Stimulated activated CD8-positive, alpha-beta memory T cell treated with anti-CD3 and anti-CD28 coated beads, Interleukin-15, amount 100 ng/mL, for 4 hours (primary cell): ENCODE measurements at regions not wholly inside any gene's neighbourhood (a gene's known extent, or its start where the extent isn't known, plus 50 kb on each side); places are given as distances from the start of the nearest gene placed in this dataset.

Experiments
- DNase-seq, 2 donors: peaks; one replicate each; pipeline ENCODE4 v3.0.0-alpha.2; 2020; ENCODE audit warnings: low read depth in 2 of 2

DNA sequence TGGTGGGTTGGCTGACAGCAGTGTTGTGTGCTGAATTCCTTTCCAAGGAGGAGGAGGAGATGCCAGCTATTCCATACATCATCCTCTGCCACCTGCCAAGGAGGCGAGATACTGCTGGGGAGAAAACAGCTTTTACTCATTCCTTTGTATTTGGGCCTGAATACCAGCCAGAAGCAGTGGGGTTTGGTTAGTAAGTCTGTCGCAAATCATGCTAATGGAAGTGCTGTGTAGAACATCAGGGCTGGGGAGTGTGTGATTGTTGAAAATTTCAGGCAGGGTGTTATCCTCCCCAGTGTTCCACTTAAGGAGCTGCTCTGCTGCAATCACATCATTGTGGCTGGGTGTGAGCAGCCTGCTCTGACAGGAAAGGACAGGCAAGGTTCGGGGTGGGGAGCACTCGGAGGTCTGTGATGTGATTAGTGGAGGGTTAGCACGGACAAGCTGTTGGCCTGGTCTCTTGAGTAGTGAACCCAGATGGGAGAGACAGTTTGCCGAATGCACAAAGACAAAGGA, 128.2 kb upstream of the DLX2 start:
- no peak for DNase-seq

DNA sequence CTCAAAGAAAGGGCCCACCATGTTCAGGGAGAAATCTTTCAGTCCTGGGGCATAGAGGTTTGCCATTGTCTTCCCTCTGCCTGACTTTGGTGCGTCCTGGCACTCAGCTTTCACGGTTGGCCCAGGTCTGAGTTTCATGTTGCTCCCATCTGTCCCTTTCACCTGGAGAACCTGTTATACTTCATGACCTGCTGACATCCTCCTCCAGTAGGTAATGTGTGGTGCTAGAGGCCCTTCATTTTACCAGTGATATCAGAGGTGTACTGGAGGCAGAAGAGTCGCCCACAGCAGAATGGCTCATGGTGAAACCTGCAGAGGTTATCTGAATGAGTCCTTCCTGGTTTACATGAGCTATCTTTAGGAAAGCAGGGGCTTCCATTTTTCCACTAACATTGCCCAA, 128.8 kb upstream of the DLX2 start:
- DNase-seq = no peak

DNA sequence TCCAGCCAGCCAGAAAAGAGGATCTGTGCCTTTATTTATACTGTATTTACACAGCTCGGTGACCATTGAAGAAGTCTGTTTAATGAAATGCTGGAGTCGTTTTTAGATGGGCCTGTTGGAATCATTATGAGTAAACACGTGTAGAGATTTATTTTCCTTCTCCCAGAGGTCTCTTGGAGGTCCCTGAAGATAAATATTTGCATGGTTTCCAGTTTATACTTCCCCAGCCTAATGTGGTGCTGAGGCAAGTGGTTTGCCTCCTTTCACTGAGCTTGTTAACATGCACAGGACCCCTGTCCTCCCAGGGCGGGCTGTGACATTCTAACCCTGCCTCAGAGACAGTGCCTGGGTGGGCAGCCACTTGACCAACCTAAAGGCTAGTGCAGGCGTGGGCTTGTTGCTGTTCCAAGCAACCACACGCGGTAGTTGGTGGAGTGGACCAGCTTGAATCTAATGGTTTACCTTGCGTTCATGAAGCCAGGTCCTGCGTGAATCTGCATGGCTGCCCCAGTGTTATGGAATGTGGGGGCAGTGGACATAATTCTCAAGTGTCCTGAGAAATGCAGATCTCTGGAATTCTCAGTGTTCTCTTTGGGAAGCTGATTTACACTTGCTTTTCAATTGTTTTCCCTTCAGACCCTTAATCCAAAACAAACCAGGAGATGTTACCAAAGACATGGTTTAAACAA, 130.2 kb upstream of the DLX2 start:
- no peak for DNase-seq

DNA sequence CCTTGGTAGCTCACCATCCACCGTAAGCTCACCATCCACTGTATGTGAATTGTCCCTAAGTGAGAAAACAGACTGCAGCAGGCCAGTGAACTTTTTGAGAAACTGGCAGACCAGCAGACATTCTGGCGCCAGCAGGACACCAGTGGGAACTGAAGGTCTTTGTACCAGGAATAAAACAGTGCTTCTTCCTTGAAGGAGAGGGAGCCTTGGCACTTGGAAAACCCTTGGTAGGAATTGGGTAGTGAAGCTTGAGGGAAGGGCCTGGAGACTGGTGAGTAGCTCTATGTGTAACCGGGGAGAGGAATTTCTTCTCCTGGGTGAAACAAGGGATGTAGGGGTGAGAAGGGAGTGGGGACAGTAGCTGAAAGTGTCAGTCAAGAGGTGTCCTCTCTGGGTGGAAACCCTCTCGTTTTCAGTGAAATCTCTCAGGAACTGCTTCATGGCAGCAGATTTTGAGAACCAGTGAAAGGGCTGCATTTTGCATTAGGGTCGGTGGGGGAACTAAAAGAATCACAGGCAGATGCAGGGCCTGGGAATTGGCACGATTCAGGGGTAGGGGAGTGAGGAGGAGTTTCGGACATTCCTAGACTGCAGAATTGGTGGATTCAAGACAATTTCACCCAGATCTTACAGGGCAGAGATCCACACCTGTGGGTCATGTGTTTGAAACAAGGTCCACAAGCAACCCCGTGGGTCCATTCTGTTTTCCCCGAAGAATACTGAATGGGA, 131.5 kb upstream of the DLX2 start:
- DNase-seq = no peak

DNA sequence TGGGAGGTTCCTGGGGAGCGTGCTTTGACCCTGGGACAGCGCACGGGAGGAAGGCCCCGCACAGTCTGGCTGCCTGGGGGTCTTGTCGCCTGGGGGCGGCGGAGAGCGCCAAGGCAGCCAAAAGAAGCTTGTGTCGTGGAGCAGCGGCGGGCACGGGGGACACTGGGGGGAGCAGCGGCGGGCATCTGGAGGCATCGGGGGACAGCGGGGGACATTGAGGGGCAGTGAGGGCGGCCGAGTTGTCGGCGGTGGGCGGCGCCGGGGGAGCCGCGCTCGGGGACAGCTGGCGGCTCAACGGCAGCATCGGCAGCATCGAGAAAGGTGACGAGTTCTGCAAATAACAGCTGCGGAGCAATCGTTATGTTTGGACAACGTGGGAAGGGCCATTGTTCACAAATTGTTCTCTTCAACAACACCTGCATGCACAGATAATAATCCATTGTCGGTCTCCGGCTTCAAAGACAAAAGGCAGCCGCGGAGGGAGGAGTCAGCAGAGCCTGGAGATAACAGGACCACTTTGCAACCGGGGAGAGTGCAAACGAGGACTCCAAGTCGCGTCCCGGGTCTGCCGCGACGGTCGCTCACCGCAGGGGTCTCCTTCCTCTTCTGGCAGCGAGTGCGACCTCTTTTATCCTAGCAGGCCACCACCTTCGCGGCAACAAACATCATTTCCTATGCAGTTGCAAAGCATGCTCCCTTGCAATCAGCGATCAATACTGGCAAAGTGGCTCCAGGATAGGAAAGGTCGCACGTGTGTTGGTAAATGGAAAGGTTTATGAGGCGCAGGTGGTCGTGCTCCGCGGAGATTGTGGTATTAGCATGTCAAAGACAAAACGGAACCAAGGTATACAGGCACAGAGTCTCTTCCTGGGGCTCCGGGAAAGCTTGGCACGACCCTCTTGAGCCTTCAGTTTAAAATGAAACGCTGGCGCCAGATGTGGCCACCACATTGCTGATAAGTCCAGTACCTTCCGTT, 132.3 kb upstream of the DLX2 start:
- DNase-seq = no peak

DNA sequence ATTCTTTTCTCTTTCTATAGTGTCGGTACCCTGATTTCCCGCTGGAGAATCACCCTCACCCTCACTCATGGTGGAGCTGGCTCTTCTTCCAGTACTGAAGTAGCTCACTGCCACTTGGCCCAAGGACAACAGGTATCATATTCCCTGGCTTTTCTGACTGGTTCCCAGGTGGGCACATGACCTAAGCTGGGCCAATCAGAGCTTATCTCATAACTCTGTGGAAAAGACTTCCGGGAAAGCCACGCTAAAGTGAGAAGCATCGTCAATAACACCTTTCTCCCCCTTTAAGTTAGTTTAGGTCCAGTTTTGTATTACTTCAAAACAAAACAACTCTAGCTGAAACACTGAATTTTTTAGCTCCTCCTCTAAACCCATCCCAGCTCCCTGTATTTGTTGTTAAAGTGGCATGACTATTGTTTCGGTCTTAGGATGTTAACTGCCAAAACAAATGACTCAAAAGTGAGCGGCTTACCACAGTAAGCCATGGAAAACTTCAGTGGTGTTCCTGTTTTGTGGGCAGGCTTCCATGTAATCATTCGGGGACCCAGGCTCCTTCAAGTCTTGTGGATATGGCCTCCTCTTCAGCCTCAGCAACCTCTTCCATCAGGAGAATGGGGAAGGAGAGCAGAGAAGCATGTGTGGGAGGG, 137.4 kb upstream of the DLX2 start:
- no peak for DNase-seq

DNA sequence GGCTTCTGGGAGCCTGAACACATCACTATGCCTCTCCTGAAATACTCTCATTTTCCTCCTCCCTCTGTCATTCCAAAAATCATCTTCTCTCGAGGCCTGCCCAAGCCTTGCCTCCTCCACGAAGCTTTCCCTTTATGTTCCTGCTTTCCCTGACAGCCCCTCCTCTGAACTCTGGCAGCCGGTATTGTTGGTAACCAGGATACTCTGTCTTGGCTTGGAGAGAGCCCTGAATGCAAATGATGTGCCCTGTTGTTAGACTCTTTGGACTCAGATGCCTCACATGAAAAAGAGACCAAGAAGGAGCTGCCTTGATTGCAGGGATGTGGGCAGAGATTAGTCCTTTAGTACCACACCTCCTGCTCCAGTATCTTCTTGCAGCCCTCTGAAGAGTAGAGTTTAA, 138.5 kb upstream of the DLX2 start:
- no peak for DNase-seq

DNA sequence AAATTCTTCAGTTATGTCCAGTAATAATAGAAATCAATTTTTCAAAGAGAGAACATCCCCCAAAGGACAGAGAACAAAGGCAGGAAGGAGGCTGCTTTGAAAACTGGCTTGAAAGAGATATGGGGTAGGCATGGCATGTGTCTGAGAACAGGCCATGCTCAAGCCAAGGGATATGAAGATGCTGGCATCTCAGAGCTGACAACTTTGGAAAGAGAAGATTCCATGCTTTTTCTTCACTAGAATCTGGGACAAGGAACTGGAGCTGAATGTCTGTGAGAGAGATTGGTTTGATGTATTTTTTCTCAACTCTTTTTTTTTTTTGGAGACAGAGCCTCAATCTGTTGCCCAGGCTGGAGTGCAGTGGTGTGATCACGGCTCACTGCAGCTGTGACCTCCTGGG, 139.8 kb upstream of the DLX2 start:
- DNase-seq = no peak

DNA sequence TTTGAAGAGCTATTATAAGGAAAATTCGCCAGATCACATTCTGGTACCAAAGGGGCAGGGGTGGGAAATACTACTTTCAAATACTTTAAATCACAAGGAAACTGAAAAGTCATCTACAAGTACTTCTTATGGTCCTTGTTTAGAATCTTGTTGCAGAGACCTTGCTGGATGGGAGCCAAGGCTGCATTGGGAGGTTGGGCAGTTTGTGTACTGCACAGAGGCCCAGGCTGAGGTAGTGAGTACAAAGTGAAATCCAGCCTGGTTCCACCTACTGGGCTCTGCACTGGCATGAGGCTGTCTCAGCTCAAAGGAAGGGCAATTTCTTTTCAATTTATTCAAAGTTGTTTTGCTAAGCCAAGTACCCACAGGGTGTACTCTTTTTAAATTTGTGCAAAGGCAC, 140.3 kb upstream of the DLX2 start:
- no peak for DNase-seq

DNA sequence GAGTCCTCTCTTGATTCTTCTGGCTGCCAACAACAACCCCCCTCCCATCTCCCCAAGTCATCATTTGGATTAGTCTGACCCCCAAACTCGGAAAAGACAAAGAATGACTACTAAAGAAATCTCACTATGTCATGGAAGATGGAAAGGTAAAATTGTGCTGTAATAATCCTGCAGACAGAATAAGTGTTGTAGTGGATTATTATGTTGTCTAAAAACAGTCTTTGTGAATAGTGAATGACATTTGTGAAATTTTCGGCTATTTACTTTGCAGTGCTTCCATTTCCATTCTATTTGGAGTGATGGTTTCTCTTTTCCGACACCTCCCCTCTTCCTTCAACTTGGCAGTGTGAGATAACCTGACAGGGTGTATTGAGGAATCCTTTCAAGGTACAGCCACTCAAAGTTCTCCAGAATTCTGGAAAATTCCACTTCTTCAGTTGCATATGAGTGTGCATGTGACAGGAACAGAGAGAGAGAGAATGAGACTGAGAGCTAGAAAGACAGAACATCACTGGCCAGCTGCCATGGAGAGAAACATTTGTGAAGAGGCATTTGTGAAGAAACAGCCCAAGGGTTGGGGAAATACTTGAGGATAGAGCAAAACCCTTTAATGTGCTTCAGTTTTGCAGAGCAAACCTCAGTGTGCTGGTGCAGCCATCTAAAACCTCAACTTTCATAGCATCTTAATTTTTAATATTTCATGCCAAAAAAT, 141.9 kb upstream of the DLX2 start:
- DNase-seq = no peak

DNA sequence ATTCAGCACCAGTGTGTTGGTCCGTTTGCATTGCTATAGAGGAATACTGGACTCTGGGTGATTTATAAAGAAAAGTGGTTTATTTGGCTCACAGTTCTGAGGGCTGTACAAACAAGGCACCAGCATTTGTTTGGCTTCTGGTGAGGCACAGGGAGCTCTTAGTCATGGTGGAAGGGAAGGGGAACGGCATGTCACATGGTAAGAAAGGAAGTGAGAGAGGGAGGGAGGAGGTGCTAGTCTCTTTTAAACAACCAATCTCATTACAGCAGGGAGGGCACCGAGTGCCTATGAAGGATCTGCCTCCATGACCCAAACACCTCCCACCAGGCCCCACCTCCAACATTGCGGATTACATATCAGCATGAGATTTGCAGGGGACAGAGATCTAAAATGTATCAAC, 143.9 kb upstream of the DLX2 start:
- DNase-seq = no peak

DNA sequence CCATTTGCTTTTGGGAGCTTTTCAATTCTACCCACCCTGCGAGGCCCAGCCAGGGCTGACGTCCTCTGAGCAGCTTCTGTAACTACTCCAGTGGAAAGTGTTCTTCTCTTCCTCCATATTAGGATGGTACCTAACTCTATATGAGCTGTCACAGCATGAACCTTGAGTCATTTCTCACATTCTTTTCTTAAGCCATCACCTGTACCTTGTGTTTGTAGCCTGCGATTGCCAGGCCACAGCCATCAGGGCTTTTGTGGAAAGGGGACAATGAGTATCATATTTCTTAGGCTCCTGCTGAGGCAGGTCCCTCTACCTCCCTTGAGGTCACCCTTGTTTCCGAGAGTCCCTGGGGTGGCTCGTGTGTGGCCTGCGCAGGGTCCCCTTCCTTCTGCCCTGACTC, 144.5 kb upstream of the DLX2 start:
- no peak for DNase-seq

DNA sequence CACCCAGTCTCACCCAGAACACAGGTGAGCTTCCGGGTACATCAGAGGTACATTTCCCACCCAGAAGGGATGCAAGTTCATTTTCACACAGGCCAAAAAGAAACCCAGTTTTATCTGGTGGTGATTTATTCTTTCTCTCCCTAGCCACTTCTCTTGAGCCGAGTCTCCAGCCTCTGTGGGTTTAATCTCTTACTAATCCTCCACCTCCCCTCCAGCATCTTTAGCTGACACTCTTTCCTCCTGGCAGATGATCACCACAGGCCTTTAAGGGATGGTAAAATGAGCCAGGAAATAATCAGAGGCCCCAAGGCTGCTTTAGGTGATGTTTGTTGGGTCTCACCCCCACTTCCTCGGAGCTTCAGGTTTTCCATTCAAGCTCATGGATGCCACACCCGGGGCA, 145.7 kb upstream of the DLX2 start:
- no peak for DNase-seq

DNA sequence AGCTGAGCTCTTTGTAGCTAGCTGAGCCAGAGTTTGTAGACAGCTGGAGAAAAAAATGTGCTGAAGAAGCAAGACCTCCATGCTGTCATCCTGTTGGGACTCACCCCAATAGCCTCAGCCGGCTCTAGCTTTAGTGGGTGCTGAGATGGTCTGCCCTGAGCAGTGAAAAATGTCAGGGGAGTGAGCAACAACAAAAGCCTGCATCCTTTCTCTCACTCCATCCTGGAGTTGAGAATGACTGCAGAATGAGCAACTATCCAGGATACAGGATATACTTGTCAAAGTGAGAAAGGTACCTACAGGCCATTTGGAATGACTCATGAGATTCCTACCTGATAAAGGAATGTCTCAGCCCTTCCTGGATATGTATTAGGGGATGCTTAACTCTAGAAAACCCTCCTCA, 146.1 kb upstream of the DLX2 start:
- no peak for DNase-seq

DNA sequence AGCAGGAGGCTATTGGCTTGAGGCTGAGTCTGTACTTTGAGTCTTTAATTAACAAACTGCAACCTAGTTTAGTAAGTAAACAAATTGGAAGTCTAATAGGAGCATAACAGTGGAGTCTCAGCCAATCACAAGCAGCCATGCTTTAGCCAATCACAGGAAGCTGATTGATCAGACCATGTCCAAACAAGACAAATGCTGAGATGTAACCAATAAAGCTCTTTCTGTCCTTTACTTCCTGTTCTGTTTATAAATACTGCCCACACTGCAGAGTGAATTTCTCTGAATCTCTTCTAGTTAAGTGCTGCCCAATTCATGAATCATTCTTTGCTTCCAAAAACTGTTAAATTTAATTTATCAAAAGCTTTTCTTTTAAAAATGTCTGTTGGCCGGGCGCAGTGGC, 146.6 kb upstream of the DLX2 start:
- DNase-seq = no peak

DNA sequence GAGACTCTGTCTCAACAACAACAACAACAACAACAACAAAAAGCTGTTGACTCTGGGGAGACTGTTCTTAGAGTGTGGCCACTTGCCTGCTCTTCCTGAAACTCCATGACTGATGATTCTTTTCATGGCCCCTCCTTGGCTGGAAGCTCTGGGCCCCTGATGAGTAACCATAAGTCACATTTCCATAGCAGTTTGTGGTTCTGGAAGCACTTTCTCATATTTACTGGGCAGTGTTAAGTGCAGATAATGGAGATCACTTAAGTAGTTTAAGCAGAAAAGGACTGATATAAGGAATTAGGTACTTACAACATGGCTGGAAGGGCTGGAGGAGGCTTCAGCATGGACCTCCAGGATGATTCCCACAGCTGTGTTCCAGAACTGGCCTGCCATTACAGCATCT, 147.3 kb upstream of the DLX2 start:
- no peak for DNase-seq

DNA sequence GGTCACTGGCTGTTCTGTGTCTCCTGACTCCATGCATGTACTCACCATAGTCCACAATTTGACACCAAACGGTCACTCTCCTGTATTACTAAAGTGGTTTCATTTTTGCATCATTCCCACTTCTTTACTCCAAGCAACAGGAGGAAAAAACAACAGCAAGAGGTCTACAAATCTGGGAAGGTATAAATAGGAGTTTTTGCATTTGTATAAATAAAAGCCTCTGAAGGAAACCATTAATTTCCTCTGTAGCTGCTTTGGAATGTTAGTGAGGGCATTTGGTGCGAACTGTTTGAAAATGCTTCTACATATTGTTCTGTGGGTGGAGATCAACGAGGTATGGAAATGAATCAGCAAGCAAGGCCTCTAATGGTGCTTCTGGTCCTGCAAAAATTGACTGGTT, 148.5 kb upstream of the DLX2 start:
- DNase-seq = no peak

DNA sequence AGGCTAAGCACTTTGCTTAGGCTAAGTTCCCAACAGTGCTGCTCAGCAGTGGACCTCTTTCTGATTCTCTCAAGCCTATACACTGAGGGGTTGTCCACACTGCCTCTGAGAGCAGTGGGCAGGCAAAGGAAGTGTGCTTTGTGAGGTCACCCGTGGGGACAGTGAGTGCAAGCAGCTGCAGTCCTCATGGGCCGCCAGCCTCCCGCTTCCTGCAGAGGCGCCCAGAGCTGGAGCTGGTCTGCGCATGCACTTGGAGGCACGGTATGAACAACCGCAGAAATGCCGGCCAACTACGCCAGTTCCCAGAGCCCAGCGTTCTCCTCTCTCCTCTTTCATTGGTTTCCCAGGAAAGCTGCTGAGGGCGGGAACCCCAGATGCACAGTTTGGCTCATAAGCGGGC, 149.5 kb upstream of the DLX2 start:
- DNase-seq = no peak

DNA sequence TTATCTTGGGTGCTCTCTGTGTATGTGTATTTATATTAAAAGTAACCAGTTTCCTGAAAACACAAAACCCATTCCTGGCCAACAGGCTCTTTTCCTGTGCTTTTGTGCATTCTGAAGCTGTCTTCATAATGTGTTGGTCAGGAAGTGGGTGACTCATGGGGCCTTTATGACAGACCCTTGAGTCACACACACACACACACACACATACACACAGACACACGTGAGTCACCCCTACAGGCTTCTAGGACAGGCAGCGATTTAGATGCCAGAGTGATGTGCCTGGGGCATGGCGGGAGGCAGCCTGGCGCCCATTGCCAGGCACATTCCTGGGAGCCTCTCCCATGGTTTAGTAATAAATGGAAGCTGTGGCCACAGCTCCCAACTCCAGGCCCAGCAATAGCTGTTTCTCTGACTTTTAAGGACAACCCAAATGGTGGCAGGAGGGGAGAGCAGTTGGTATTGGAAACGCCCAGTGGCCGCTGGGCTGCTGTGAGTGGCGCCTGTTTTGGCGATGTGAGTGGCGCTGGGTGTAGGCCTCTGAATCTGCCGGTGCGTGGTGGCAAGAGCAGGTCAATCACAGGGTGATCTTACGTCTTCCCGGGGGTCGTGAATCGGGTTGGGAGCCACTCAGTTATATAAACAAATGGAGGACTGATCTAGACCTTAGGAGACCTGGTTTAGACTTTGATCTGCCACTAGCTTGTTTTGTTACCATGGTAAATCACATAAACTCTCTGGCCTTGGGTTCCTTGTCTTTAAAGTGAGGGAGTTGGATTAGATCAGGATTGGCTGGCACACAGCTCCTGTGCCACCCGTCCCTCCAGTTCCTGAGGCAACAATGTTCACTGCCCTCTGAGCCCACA, 150.7 kb upstream of the DLX2 start:
- peak; percentile 52 for DNase-seq

DNA sequence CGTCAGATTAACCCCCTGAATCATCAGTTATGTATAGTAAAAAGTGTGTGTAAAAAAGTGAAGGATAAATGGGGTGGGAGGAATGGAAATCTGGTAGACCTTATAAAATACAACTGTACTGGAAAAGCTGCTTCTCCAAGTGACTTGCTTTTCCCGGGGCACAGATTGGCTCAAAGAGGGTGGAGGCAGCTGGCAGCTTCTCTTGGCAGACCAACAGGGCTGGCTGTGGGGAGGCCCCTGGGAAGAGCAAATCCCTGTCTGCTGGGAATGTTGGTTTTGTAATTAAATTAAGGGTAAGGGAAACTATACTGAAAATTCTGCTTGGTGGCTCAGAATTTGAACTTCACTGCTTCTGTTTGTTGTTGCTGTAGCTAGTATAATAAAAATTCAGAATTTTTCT, 154.2 kb upstream of the DLX2 start:
- DNase-seq = no peak
